SK-N-SH treated with all-trans-retinoic acid at 6 μM for 48 hours (cell line): ENCODE measurements at regions not wholly inside any gene's neighbourhood (a gene's known extent, or its start where the extent isn't known, plus 50 kb on each side); places are given as distances from the start of the nearest gene placed in this dataset.

ENCODE experiments used
- ATAC-seq: fragments of 200-7000 bp; cut with Tn5 transposase; 3 replicates; pipeline ENCODE4 v1.9.1; 2020; ENCODE audit warnings: mild to moderate bottlenecking, moderate library complexity
- ARNTL ChIP-seq: fragments of 450-650 bp; formaldehyde crosslinking; IDR thresholded peaks from 2 replicates; pipeline ENCODE4 v1.5.0; 2020; ENCODE audit warnings: low read depth, mild to moderate bottlenecking, moderate library complexity, borderline replicate concordance
- BACH2 ChIP-seq: fragments of 250-450 bp; sonication (Bioruptor Pico); IDR thresholded peaks from 2 replicates; pipeline ENCODE4 v1.9.0; 2021; ENCODE audit warnings: mild to moderate bottlenecking, borderline replicate concordance
- CSDC2 ChIP-seq: fragments of 250-450 bp; sonication (Bioruptor Pico); IDR thresholded peaks from 2 replicates; pipeline ENCODE4 v1.5.0; 2020; ENCODE audit warnings: mild to moderate bottlenecking, moderate library complexity
- ESRRG ChIP-seq: fragments of 250-450 bp; sonication (Bioruptor Pico); IDR thresholded peaks from 2 replicates; pipeline ENCODE4 v1.6.1; 2021; ENCODE audit warnings: mild to moderate bottlenecking
- GLIS3 ChIP-seq: fragments of 250-450 bp; sonication (Bioruptor Pico); IDR thresholded peaks from 2 replicates; pipeline ENCODE4 v1.5.0; 2020; ENCODE audit warnings: mild to moderate bottlenecking, moderate library complexity
- ISL1 ChIP-seq: fragments of 250-450 bp; sonication (Bioruptor Pico); IDR thresholded peaks from 2 replicates; pipeline ENCODE4 v2.1.2; 2022; ENCODE audit warnings: mild to moderate bottlenecking, moderate library complexity
- OSR1 ChIP-seq: fragments of 250-450 bp; sonication (Bioruptor Pico); IDR thresholded peaks from 2 replicates; pipeline ENCODE4 v1.8.0; 2022; ENCODE audit warnings: moderate library complexity, mild to moderate bottlenecking, inconsistent platforms
- PPARA ChIP-seq: fragments of 250-450 bp; sonication (Bioruptor Pico); IDR thresholded peaks from 2 replicates; pipeline ENCODE4 v1.5.0; 2020; ENCODE audit warnings: mild to moderate bottlenecking, borderline replicate concordance
- SNAI2 ChIP-seq: fragments of 250-450 bp; sonication (Bioruptor Pico); IDR thresholded peaks from 2 replicates; pipeline ENCODE4 v1.5.0; 2020; ENCODE audit warnings: mild to moderate bottlenecking, moderate library complexity
- TCF4 ChIP-seq: fragments of 250-450 bp; sonication (Bioruptor Pico); IDR thresholded peaks from 2 replicates; pipeline ENCODE4 v1.8.0; 2021; ENCODE audit warnings: mild to moderate bottlenecking, moderate library complexity, borderline replicate concordance
- ZC3H10 ChIP-seq: fragments of 250-450 bp; sonication (Bioruptor Pico); IDR thresholded peaks from 2 replicates; pipeline ENCODE4 v1.5.1; 2021; ENCODE audit warnings: mild to moderate bottlenecking, moderate library complexity
- ZFP3 ChIP-seq: fragments of 250-450 bp; sonication (Bioruptor Pico); IDR thresholded peaks from 2 replicates; pipeline ENCODE4 v1.5.0; 2020; ENCODE audit warnings: mild to moderate bottlenecking, moderate library complexity
- ZFP30 ChIP-seq: fragments of 450-650 bp; formaldehyde crosslinking; IDR thresholded peaks from 2 replicates; pipeline ENCODE4 v1.5.0; 2022; ENCODE audit warnings: mild to moderate bottlenecking, moderate library complexity
- ZNF565 ChIP-seq: fragments of 450-650 bp; formaldehyde crosslinking; conservative IDR thresholded peaks from 2 replicates; pipeline ENCODE4 v1.5.0; 2020; ENCODE audit warnings: low read depth, mild to moderate bottlenecking, moderate library complexity
- ZNF70 ChIP-seq: fragments of 450-650 bp; formaldehyde crosslinking; IDR thresholded peaks from 2 replicates; pipeline ENCODE4 v1.5.0; 2020; ENCODE audit warnings: mild to moderate bottlenecking, moderate library complexity
- ZNF8 ChIP-seq: fragments of 450-650 bp; formaldehyde crosslinking; IDR thresholded peaks from 2 replicates; pipeline ENCODE4 v1.5.0; 2020; ENCODE audit warnings: mild to moderate bottlenecking, moderate library complexity
- TF ChIP-seq, protein P1 (sequence below): fragments of 250-450 bp; sonication (Bioruptor Pico); IDR thresholded peaks from 2 replicates; pipeline ENCODE4 v1.5.1; 2021; ENCODE audit warnings: mild to moderate bottlenecking, moderate library complexity
- TF ChIP-seq, protein P2 (sequence below): fragments of 250-450 bp; sonication (Bioruptor Pico); IDR thresholded peaks from 2 replicates; pipeline ENCODE4 v1.8.0; 2021; ENCODE audit warnings: low read depth, mild to moderate bottlenecking, moderate library complexity, borderline replicate concordance
- TF ChIP-seq, protein P3 (sequence below): fragments of 250-450 bp; sonication (Bioruptor Pico); IDR thresholded peaks from 2 replicates; pipeline ENCODE4 v1.8.0; 2020; ENCODE audit warnings: mild to moderate bottlenecking, moderate library complexity, borderline replicate concordance
- TF ChIP-seq, protein P4 (sequence below): fragments of 250-450 bp; sonication (Bioruptor Pico); IDR thresholded peaks from 2 replicates; pipeline ENCODE4 v1.5.1; 2020; ENCODE audit warnings: low read depth, mild to moderate bottlenecking, moderate library complexity

DNA sequence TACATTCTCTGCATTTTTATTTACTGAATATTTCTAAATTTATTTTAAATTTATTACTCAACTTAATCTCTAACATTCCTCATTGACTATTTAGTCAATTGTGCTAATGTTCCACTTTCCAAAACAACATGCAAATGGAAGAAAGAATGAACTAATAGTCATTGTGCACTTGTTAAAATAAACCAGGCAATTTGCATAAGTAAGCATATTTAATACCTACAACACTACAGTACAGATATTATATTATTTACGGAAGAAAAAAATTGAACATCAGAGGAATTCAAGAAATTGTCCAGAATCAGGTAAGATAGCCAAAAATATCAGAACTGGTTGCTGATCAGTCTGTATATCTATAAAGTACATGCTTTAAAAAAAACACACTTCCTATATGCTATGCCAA is 320.5 kb downstream of the CENPW start (continued):
- TF ChIP-seq, protein P1, sequence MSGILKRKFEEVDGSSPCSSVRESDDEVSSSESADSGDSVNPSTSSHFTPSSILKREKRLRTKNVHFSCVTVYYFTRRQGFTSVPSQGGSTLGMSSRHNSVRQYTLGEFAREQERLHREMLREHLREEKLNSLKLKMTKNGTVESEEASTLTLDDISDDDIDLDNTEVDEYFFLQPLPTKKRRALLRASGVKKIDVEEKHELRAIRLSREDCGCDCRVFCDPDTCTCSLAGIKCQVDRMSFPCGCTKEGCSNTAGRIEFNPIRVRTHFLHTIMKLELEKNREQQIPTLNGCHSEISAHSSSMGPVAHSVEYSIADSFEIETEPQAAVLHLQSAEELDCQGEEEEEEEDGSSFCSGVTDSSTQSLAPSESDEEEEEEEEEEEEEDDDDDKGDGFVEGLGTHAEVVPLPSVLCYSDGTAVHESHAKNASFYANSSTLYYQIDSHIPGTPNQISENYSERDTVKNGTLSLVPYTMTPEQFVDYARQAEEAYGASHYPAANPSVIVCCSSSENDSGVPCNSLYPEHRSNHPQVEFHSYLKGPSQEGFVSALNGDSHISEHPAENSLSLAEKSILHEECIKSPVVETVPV (CRISPR knock-in tag), result no peak
- TF ChIP-seq GLIS3 (CRISPR knock-in tag) (no peak), ZFP30 (no peak), ZC3H10 (no peak), TCF4 (CRISPR knock-in tag) (no peak), ZNF8 (CRISPR knock-in tag) (no peak), ZNF565 (CRISPR knock-in tag) (no peak), ESRRG (no peak), ISL1 (CRISPR knock-in tag) (no peak), OSR1 (CRISPR knock-in tag) (no peak), SNAI2 (CRISPR knock-in tag) (no peak), PPARA (CRISPR knock-in tag) (no peak)
- TF ChIP-seq, protein P2, sequence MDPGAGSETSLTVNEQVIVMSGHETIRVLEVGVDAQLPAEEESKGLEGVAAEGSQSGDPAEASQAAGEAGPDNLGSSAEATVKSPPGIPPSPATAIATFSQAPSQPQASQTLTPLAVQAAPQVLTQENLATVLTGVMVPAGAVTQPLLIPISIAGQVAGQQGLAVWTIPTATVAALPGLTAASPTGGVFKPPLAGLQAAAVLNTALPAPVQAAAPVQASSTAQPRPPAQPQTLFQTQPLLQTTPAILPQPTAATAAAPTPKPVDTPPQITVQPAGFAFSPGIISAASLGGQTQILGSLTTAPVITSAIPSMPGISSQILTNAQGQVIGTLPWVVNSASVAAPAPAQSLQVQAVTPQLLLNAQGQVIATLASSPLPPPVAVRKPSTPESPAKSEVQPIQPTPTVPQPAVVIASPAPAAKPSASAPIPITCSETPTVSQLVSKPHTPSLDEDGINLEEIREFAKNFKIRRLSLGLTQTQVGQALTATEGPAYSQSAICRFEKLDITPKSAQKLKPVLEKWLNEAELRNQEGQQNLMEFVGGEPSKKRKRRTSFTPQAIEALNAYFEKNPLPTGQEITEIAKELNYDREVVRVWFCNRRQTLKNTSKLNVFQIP (CRISPR knock-in tag), result no peak

DNA sequence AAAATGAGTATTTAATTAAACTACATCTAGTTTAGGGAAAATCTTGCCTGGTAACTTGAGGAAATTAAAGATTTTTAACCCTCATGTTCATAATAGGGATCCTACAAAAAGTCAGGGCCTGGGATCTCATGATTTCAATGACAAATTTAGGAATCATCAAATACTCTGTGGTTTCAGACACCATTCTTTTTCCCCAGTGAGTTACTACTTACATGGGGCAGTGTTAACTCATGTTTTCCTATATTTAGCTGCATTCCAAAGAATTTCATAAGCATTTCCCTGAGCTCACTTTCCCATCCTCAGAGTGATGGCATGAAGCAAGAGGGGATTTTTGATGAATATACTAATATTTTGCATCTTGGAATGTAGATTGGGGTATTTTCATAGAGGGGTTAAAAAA is 321.7 kb downstream of the CENPW start:
- ATAC-seq, result no peak
- TF ChIP-seq CSDC2 (no peak), OSR1 (CRISPR knock-in tag) (no peak), ARNTL (CRISPR knock-in tag) (no peak), ZFP3 (no peak), ZNF8 (CRISPR knock-in tag) (no peak), TCF4 (CRISPR knock-in tag) (no peak), ZNF70 (CRISPR knock-in tag) (no peak), GLIS3 (CRISPR knock-in tag) (no peak), ESRRG (no peak), PPARA (CRISPR knock-in tag) (no peak), BACH2 (CRISPR knock-in tag) (no peak), ZNF565 (CRISPR knock-in tag) (no peak), ISL1 (CRISPR knock-in tag) (no peak)
- TF ChIP-seq, protein P2 (CRISPR knock-in tag), result no peak
- TF ChIP-seq, protein P3, sequence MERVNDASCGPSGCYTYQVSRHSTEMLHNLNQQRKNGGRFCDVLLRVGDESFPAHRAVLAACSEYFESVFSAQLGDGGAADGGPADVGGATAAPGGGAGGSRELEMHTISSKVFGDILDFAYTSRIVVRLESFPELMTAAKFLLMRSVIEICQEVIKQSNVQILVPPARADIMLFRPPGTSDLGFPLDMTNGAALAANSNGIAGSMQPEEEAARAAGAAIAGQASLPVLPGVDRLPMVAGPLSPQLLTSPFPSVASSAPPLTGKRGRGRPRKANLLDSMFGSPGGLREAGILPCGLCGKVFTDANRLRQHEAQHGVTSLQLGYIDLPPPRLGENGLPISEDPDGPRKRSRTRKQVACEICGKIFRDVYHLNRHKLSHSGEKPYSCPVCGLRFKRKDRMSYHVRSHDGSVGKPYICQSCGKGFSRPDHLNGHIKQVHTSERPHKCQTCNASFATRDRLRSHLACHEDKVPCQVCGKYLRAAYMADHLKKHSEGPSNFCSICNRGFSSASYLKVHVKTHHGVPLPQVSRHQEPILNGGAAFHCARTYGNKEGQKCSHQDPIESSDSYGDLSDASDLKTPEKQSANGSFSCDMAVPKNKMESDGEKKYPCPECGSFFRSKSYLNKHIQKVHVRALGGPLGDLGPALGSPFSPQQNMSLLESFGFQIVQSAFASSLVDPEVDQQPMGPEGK (CRISPR knock-in tag), result no peak
- TF ChIP-seq, protein P4, sequence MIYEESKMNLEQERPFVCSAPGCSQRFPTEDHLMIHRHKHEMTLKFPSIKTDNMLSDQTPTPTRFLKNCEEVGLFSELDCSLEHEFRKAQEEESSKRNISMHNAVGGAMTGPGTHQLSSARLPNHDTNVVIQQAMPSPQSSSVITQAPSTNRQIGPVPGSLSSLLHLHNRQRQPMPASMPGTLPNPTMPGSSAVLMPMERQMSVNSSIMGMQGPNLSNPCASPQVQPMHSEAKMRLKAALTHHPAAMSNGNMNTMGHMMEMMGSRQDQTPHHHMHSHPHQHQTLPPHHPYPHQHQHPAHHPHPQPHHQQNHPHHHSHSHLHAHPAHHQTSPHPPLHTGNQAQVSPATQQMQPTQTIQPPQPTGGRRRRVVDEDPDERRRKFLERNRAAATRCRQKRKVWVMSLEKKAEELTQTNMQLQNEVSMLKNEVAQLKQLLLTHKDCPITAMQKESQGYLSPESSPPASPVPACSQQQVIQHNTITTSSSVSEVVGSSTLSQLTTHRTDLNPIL (CRISPR knock-in tag), result no peak
- TF ChIP-seq, protein P1 (CRISPR knock-in tag), result no peak
- TF ChIP-seq, all 23 proteins: peak for 0

DNA sequence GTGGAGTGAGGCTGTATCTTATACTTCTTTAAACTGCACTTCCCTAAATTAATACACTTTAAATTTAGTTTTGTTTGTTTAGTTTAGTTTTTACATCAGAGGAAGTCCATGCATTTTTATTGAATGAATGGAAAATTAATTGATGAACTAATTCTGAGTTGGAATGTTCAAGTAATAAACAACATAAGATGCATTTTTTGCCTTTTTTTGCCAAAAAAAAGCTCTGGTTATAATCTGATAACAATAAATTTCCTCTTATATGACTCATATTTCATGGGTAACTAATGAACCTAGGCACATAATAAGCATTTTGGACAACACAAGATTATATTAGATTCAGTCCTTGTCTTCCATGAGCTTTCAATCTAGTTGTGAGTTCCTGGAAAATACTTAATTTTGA is 323.1 kb downstream of the CENPW start:
- ATAC-seq, result no peak
- no peak for TF ChIP-seq OSR1 (CRISPR knock-in tag)
- TF ChIP-seq, all 23 proteins: peak for 0
